Dendritic cell treated with granulocyte-macrophage colony-stimulating factor and Interleukin-4, amounts not matched to agents 40 ng/mL and 50 ng/mL, for 4 days (primary cell): ENCODE measurements at regions not wholly inside any gene's neighbourhood (a gene's known extent, or its start where the extent isn't known, plus 50 kb on each side); places are given as distances from the start of the nearest gene placed in this dataset.

Experiments
- H3K27ac Mint-ChIP-seq: one replicate; pipeline ENCODE4 v1.8.0; 2022; ENCODE audit warnings: mild to moderate bottlenecking, mixed read lengths
- H3K27me3 Mint-ChIP-seq: one replicate; pipeline ENCODE4 v1.8.0; 2022; ENCODE audit warnings: mild to moderate bottlenecking, mixed read lengths
- H3K36me3 Mint-ChIP-seq: one replicate; pipeline ENCODE4 v1.8.0; 2022; ENCODE audit warnings: low read depth, mixed read lengths
- H3K4me1 Mint-ChIP-seq: one replicate; pipeline ENCODE4 v1.8.0; 2022; ENCODE audit warnings: low read depth, mixed read lengths
- H3K4me3 Mint-ChIP-seq: one replicate; pipeline ENCODE4 v1.8.0; 2022; ENCODE audit warnings: mild to moderate bottlenecking, moderate library complexity, mixed read lengths
- H3K9me3 Mint-ChIP-seq: one replicate; pipeline ENCODE4 v1.8.0; 2022; ENCODE audit warnings: mixed read lengths
- intact Hi-C: fragments of 100-400 bp; cut with micrococcal nuclease; formaldehyde crosslinking; loops from one replicate; pipeline ENCODE4 v1.15.0; 2022

GRCh38 chr2:240299710-240300068, 135.8 kb upstream of the GPC1 start:
- H3K4me3 Mint-ChIP-seq: no peak overlapping the region
- no peaks in the 10 kb centered on the region for H3K36me3 Mint-ChIP-seq
- H3K27me3 Mint-ChIP-seq: peaks cover 10% of the 10 kb centered on the region
- H3K9me3 Mint-ChIP-seq: no peaks in the 10 kb centered on the region
- H3K27ac Mint-ChIP-seq: no peak overlapping the region
- no peaks in the 10 kb centered on the region for H3K4me1 Mint-ChIP-seq
- intact Hi-C loops: no loop called here

- H3K4me3 Mint-ChIP-seq: no peak overlapping the region
- intact Hi-C loops: no loop called here
- H3K9me3 Mint-ChIP-seq: no peaks in the 10 kb centered on the region
- H3K4me1 Mint-ChIP-seq: no peaks in the 10 kb centered on the region
- peaks cover 10% of the 10 kb centered on the region for H3K27me3 Mint-ChIP-seq
- H3K27ac Mint-ChIP-seq: no peak overlapping the region
- no peaks in the 10 kb centered on the region for H3K36me3 Mint-ChIP-seq
Measured at GRCh38 chr2:240300261-240300821, 135.1 kb upstream of the GPC1 start.

GRCh38 chr2:240300840-240301239, 134.6 kb upstream of the GPC1 start:
- H3K27me3 Mint-ChIP-seq: peaks cover 10% of the 10 kb centered on the region
- intact Hi-C loops: no loop called here
- no peaks in the 10 kb centered on the region for H3K9me3 Mint-ChIP-seq
- H3K27ac Mint-ChIP-seq: no peak overlapping the region
- H3K4me1 Mint-ChIP-seq: no peaks in the 10 kb centered on the region
- no peaks in the 10 kb centered on the region for H3K36me3 Mint-ChIP-seq
- no peak overlapping the region for H3K4me3 Mint-ChIP-seq

- H3K27me3 Mint-ChIP-seq: peaks cover 10% of the 10 kb centered on the region
- no peak overlapping the region for H3K27ac Mint-ChIP-seq
- intact Hi-C loops: no loop called here
- no peaks in the 10 kb centered on the region for H3K9me3 Mint-ChIP-seq
- H3K36me3 Mint-ChIP-seq: no peaks in the 10 kb centered on the region
- no peaks in the 10 kb centered on the region for H3K4me1 Mint-ChIP-seq
- no peak overlapping the region for H3K4me3 Mint-ChIP-seq
Measured at GRCh38 chr2:240301256-240301795, 134.1 kb upstream of the GPC1 start.

GRCh38 chr2:240302041-240302440, 133.4 kb upstream of the GPC1 start:
- Mint-ChIP-seq H3K4me1 (no peaks in the 10 kb centered on the region), H3K36me3 (no peaks in the 10 kb centered on the region), H3K9me3 (no peaks in the 10 kb centered on the region), H3K4me3 (no peak overlapping the region), H3K27ac (no peak overlapping the region), H3K27me3 (peaks cover 10% of the 10 kb centered on the region)
- intact Hi-C loops: no loop called here

- intact Hi-C loops: no loop called here
- Mint-ChIP-seq H3K36me3 (no peaks in the 10 kb centered on the region), H3K4me1 (no peaks in the 10 kb centered on the region), H3K27me3 (peaks cover 10% of the 10 kb centered on the region), H3K27ac (no peak overlapping the region), H3K4me3 (no peak overlapping the region), H3K9me3 (no peaks in the 10 kb centered on the region)
Measured at GRCh38 chr2:240302933-240303595, 132.4 kb upstream of the GPC1 start.

- Mint-ChIP-seq H3K4me1 (no peaks in the 10 kb centered on the region), H3K36me3 (no peaks in the 10 kb centered on the region), H3K4me3 (no peak overlapping the region), H3K27me3 (peaks cover 10% of the 10 kb centered on the region), H3K27ac (no peak overlapping the region), H3K9me3 (no peaks in the 10 kb centered on the region)
- intact Hi-C loops: no loop called here
Measured at GRCh38 chr2:240303896-240304745, 131.3 kb upstream of the GPC1 start.

- Mint-ChIP-seq H3K9me3 (no peaks in the 10 kb centered on the region), H3K4me3 (no peak overlapping the region), H3K27ac (no peak overlapping the region), H3K27me3 (peaks cover 10% of the 10 kb centered on the region), H3K4me1 (no peaks in the 10 kb centered on the region), H3K36me3 (no peaks in the 10 kb centered on the region)
- intact Hi-C loops: no loop called here
Measured at GRCh38 chr2:240304746-240305161, 130.7 kb upstream of the GPC1 start.

- no peak overlapping the region for H3K4me3 Mint-ChIP-seq
- peaks cover 10% of the 10 kb centered on the region for H3K27me3 Mint-ChIP-seq
- H3K9me3 Mint-ChIP-seq: no peaks in the 10 kb centered on the region
- intact Hi-C loops: no loop called here
- H3K4me1 Mint-ChIP-seq: no peaks in the 10 kb centered on the region
- H3K36me3 Mint-ChIP-seq: no peaks in the 10 kb centered on the region
- H3K27ac Mint-ChIP-seq: no peak overlapping the region
Measured at GRCh38 chr2:240305369-240305962, 130.0 kb upstream of the GPC1 start.

- Mint-ChIP-seq H3K4me3 (no peak overlapping the region), H3K9me3 (no peaks in the 10 kb centered on the region), H3K36me3 (no peaks in the 10 kb centered on the region), H3K27ac (no peak overlapping the region), H3K27me3 (peaks cover 10% of the 10 kb centered on the region), H3K4me1 (no peaks in the 10 kb centered on the region)
- intact Hi-C loops: no loop called here
Measured at GRCh38 chr2:240306185-240306584, 129.3 kb upstream of the GPC1 start.

- H3K9me3 Mint-ChIP-seq: no peaks in the 10 kb centered on the region
- intact Hi-C loops: no loop called here
- H3K27ac Mint-ChIP-seq: no peak overlapping the region
- H3K36me3 Mint-ChIP-seq: no peaks in the 10 kb centered on the region
- H3K4me3 Mint-ChIP-seq: no peak overlapping the region
- H3K27me3 Mint-ChIP-seq: peaks cover 8% of the 10 kb centered on the region
- no peaks in the 10 kb centered on the region for H3K4me1 Mint-ChIP-seq
Measured at GRCh38 chr2:240308111-240308651, 127.3 kb upstream of the GPC1 start.

- no peak overlapping the region for H3K27ac Mint-ChIP-seq
- H3K4me1 Mint-ChIP-seq: no peaks in the 10 kb centered on the region
- no peaks in the 10 kb centered on the region for H3K36me3 Mint-ChIP-seq
- peaks cover 3% of the 10 kb centered on the region for H3K27me3 Mint-ChIP-seq
- intact Hi-C loops: no loop called here
- H3K4me3 Mint-ChIP-seq: no peak overlapping the region
- H3K9me3 Mint-ChIP-seq: no peaks in the 10 kb centered on the region
Measured at GRCh38 chr2:240309214-240309613, 126.2 kb upstream of the GPC1 start.

GRCh38 chr2:240310201-240310600, 125.3 kb upstream of the GPC1 start:
- no peaks in the 10 kb centered on the region for H3K4me1 Mint-ChIP-seq
- intact Hi-C loops: no loop called here

GRCh38 chr2:240310645-240311044, 124.8 kb upstream of the GPC1 start:
- H3K4me3 Mint-ChIP-seq: no peak overlapping the region
- intact Hi-C loops: no loop called here
- H3K27me3 Mint-ChIP-seq: peaks cover 6% of the 10 kb centered on the region
- H3K27ac Mint-ChIP-seq: no peak overlapping the region
- H3K4me1 Mint-ChIP-seq: no peaks in the 10 kb centered on the region
- no peaks in the 10 kb centered on the region for H3K9me3 Mint-ChIP-seq
- H3K36me3 Mint-ChIP-seq: no peaks in the 10 kb centered on the region

More at GRCh38 chr2:240310201-240310600, 125.3 kb upstream of the GPC1 start:
- no peaks in the 10 kb centered on the region for H3K36me3 Mint-ChIP-seq
- H3K27me3 Mint-ChIP-seq: peaks cover 6% of the 10 kb centered on the region
- H3K4me3 Mint-ChIP-seq: no peak overlapping the region
- no peak overlapping the region for H3K27ac Mint-ChIP-seq
- H3K9me3 Mint-ChIP-seq: no peaks in the 10 kb centered on the region
